ENCODE measurements at regions not wholly inside any gene's neighbourhood (a gene's known extent, or its start where the extent isn't known, plus 50 kb on each side); places are given as distances from the start of the nearest gene placed in this dataset.

DNA sequence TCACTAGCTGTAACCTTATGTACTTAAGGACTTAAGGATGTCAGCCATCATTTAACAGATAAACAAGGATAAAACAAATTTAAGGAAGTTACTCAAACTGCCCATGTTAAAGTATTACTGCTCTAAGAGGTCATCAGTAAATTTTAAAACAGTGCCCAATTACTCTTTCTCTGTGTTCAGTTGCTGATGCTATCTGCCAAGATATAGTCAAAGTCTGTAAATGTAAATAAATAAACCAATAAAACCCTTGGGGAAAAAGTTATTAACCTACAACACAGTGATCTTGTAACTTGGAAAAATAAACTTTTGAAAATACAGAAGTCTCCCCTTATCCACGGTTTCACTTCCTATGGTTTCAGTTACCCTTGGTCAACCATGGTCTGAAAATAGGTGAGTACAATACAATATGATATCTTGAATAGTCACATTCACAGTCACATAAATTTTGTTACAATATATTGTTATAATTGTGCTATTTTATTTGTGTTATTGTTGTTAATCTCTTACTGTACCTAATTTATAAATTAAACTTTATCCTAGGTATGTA, 501.8 kb downstream of the LMO4 start:
- no peak for TF ChIP-seq CTCF (IDR thresholded peaks at IDR 0.05)
- no peak for TF ChIP-seq EP300 (IDR thresholded peaks at IDR 0.05)
